ENCODE measurements at regions not wholly inside any gene's neighbourhood (a gene's known extent, or its start where the extent isn't known, plus 50 kb on each side); places are given as distances from the start of the nearest gene placed in this dataset.

DNA sequence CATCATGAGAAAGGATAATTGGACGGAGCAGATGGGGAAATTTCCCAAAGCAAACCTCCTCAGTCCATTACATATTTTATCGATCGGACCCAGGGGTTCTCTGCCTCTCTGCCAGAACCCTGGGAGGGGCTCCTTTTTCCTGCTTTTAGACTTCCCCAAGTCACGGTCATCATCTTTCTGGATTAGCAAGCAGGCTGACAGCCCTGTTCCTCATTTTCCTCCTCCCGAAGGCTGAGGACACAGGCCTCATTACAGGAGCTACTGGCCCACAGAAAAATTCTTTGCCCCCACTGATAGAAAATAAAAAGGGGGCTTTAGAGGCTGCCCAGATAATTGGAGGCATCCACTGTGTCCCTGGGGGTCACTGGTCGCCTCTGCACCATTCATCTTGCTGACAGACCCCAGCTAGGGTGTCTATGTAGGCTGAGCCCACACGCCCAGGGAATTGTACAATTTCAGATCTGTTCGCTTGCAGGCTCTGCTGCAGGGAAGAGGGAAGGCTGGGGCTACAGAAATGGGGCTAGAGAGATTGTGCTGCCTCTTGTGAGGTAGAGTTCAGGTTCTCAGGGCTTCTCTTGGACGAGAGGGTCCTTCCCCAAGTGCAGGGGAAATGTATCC, 125.7 kb upstream of the SDK1 start:
- no peak overlapping the region for H3K4me3 Mint-ChIP-seq
- TF ChIP-seq, protein P1, sequence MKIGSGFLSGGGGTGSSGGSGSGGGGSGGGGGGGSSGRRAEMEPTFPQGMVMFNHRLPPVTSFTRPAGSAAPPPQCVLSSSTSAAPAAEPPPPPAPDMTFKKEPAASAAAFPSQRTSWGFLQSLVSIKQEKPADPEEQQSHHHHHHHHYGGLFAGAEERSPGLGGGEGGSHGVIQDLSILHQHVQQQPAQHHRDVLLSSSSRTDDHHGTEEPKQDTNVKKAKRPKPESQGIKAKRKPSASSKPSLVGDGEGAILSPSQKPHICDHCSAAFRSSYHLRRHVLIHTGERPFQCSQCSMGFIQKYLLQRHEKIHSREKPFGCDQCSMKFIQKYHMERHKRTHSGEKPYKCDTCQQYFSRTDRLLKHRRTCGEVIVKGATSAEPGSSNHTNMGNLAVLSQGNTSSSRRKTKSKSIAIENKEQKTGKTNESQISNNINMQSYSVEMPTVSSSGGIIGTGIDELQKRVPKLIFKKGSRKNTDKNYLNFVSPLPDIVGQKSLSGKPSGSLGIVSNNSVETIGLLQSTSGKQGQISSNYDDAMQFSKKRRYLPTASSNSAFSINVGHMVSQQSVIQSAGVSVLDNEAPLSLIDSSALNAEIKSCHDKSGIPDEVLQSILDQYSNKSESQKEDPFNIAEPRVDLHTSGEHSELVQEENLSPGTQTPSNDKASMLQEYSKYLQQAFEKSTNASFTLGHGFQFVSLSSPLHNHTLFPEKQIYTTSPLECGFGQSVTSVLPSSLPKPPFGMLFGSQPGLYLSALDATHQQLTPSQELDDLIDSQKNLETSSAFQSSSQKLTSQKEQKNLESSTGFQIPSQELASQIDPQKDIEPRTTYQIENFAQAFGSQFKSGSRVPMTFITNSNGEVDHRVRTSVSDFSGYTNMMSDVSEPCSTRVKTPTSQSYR (CRISPR knock-in tag; IDR thresholded peaks at IDR 0.05): no peak
- TF ChIP-seq GRHL2 (CRISPR knock-in tag; IDR thresholded peaks at IDR 0.05; ENCODE audit: insufficient replicate concordance, severe bottlenecking) (no peak), ZNF423 (CRISPR knock-in tag; IDR thresholded peaks at IDR 0.05) (no peak), ZNF671 (CRISPR knock-in tag; IDR thresholded peaks at IDR 0.05) (no peak), SOX15 (CRISPR knock-in tag; IDR thresholded peaks at IDR 0.05) (no peak), OVOL2 (CRISPR knock-in tag; IDR thresholded peaks at IDR 0.05; ENCODE audit: borderline replicate concordance) (no peak), GABPB1 (CRISPR knock-in tag; IDR thresholded peaks at IDR 0.05) (no peak), CBFB (CRISPR knock-in tag; IDR thresholded peaks at IDR 0.05; ENCODE audit: low read depth) (no peak), RELA (CRISPR knock-in tag; IDR thresholded peaks at IDR 0.05; ENCODE audit: borderline replicate concordance) (no peak), JAZF1 (CRISPR knock-in tag; IDR thresholded peaks at IDR 0.05) (no peak), NFYB (CRISPR knock-in tag; conservative IDR thresholded peaks at IDR 0.05; ENCODE audit: low read depth) (no peak)
- TF ChIP-seq, protein P2, sequence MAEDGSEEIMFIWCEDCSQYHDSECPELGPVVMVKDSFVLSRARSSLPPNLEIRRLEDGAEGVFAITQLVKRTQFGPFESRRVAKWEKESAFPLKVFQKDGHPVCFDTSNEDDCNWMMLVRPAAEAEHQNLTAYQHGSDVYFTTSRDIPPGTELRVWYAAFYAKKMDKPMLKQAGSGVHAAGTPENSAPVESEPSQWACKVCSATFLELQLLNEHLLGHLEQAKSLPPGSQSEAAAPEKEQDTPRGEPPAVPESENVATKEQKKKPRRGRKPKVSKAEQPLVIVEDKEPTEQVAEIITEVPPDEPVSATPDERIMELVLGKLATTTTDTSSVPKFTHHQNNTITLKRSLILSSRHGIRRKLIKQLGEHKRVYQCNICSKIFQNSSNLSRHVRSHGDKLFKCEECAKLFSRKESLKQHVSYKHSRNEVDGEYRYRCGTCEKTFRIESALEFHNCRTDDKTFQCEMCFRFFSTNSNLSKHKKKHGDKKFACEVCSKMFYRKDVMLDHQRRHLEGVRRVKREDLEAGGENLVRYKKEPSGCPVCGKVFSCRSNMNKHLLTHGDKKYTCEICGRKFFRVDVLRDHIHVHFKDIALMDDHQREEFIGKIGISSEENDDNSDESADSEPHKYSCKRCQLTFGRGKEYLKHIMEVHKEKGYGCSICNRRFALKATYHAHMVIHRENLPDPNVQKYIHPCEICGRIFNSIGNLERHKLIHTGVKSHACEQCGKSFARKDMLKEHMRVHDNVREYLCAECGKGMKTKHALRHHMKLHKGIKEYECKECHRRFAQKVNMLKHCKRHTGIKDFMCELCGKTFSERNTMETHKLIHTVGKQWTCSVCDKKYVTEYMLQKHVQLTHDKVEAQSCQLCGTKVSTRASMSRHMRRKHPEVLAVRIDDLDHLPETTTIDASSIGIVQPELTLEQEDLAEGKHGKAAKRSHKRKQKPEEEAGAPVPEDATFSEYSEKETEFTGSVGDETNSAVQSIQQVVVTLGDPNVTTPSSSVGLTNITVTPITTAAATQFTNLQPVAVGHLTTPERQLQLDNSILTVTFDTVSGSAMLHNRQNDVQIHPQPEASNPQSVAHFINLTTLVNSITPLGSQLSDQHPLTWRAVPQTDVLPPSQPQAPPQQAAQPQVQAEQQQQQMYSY (CRISPR knock-in tag; IDR thresholded peaks at IDR 0.05): no peak
- TF ChIP-seq, protein P3, sequence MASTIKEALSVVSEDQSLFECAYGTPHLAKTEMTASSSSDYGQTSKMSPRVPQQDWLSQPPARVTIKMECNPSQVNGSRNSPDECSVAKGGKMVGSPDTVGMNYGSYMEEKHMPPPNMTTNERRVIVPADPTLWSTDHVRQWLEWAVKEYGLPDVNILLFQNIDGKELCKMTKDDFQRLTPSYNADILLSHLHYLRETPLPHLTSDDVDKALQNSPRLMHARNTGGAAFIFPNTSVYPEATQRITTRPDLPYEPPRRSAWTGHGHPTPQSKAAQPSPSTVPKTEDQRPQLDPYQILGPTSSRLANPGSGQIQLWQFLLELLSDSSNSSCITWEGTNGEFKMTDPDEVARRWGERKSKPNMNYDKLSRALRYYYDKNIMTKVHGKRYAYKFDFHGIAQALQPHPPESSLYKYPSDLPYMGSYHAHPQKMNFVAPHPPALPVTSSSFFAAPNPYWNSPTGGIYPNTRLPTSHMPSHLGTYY (CRISPR knock-in tag; IDR thresholded peaks at IDR 0.05): no peak
- TF ChIP-seq, protein P4, sequence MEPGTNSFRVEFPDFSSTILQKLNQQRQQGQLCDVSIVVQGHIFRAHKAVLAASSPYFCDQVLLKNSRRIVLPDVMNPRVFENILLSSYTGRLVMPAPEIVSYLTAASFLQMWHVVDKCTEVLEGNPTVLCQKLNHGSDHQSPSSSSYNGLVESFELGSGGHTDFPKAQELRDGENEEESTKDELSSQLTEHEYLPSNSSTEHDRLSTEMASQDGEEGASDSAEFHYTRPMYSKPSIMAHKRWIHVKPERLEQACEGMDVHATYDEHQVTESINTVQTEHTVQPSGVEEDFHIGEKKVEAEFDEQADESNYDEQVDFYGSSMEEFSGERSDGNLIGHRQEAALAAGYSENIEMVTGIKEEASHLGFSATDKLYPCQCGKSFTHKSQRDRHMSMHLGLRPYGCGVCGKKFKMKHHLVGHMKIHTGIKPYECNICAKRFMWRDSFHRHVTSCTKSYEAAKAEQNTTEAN (CRISPR knock-in tag; IDR thresholded peaks at IDR 0.05): no peak
- TF ChIP-seq, protein P5, sequence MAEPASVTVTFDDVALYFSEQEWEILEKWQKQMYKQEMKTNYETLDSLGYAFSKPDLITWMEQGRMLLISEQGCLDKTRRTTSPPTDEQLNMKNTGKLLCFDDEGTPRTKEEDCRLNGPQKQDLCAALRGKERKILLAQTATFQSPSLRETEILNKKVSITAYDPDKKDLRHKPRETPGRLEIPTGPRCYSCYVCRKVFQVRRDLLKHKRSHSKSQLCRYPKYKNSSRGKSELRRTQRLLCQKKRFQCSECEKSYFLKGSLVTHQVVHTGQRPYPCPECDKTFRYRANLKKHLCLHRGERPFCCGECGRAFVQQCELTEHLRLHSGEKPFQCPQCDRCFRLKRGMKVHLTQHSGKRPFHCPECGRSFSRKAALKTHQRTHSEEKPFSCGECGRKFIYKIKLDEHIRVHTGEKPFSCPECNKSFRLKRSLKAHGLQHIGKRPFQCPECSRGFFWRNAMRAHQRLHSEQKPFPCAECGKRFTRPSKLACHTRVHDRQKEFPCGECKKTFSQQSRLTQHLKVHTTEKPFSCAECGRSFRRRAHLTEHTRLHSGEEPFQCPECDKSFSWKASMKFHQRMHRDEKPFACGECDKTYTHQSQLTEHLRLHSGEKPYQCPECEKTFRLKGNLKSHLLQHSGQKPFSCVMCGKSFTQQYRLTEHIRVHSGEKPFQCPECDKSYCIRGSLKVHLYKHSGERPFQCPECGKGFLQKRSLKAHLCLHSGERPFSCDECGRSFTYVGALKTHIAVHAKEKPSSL (CRISPR knock-in tag; conservative IDR thresholded peaks at IDR 0.05): no peak
- TF ChIP-seq, protein P6, sequence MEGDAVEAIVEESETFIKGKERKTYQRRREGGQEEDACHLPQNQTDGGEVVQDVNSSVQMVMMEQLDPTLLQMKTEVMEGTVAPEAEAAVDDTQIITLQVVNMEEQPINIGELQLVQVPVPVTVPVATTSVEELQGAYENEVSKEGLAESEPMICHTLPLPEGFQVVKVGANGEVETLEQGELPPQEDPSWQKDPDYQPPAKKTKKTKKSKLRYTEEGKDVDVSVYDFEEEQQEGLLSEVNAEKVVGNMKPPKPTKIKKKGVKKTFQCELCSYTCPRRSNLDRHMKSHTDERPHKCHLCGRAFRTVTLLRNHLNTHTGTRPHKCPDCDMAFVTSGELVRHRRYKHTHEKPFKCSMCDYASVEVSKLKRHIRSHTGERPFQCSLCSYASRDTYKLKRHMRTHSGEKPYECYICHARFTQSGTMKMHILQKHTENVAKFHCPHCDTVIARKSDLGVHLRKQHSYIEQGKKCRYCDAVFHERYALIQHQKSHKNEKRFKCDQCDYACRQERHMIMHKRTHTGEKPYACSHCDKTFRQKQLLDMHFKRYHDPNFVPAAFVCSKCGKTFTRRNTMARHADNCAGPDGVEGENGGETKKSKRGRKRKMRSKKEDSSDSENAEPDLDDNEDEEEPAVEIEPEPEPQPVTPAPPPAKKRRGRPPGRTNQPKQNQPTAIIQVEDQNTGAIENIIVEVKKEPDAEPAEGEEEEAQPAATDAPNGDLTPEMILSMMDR (IDR thresholded peaks at IDR 0.05): no peak
- TF ChIP-seq, protein P7, sequence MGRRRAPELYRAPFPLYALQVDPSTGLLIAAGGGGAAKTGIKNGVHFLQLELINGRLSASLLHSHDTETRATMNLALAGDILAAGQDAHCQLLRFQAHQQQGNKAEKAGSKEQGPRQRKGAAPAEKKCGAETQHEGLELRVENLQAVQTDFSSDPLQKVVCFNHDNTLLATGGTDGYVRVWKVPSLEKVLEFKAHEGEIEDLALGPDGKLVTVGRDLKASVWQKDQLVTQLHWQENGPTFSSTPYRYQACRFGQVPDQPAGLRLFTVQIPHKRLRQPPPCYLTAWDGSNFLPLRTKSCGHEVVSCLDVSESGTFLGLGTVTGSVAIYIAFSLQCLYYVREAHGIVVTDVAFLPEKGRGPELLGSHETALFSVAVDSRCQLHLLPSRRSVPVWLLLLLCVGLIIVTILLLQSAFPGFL (CRISPR knock-in tag; IDR thresholded peaks at IDR 0.05; ENCODE audit: borderline replicate concordance): no peak
- TF ChIP-seq, protein P8, sequence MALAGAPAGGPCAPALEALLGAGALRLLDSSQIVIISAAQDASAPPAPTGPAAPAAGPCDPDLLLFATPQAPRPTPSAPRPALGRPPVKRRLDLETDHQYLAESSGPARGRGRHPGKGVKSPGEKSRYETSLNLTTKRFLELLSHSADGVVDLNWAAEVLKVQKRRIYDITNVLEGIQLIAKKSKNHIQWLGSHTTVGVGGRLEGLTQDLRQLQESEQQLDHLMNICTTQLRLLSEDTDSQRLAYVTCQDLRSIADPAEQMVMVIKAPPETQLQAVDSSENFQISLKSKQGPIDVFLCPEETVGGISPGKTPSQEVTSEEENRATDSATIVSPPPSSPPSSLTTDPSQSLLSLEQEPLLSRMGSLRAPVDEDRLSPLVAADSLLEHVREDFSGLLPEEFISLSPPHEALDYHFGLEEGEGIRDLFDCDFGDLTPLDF (CRISPR knock-in tag; IDR thresholded peaks at IDR 0.05): no peak
- peak overlapping the region; percentile 61 for H3K27ac Mint-ChIP-seq
- DNase-seq (ENCODE audit: low spot score) (no peak), ATAC-seq (no peak)
- H3K4me1 Mint-ChIP-seq: peaks cover 18% of the 10 kb centered on the region
- H3K36me3 Mint-ChIP-seq: peaks cover 13% of the 10 kb centered on the region
- peaks cover 26% of the 10 kb centered on the region for H3K9me3 Mint-ChIP-seq
- H3K27me3 Mint-ChIP-seq (ENCODE audit: low read depth): no peaks in the 10 kb centered on the region; the same call in 1 of the 2 replicates
- ChIA-PET CTCF (interaction anchor here (0.6 to 1.9 kb wide), 6 partner anchors 22 to 412 kb away, joined by 3 to 7 read pairs (median 4); no protein-coding TSS in a partner anchor), POLR2A (no interaction called here)

All from WTC11 (cell line).